Activated effector memory CD4-positive, alpha-beta T cell treated with anti-CD3 and anti-CD28 coated beads, Interleukin-2, amount 50 U/mL, for 16 hours (primary cell): ENCODE measurements at regions not wholly inside any gene's neighbourhood (a gene's known extent, or its start where the extent isn't known, plus 50 kb on each side); places are given as distances from the start of the nearest gene placed in this dataset.
"Not testable (repeated sequence)": the region's sequence is repeated elsewhere in the genome, so short reads cannot be mapped to it uniquely, and the experiment has no call there.

Experiments used
- DNase-seq: peaks from one replicate; pipeline ENCODE4 v3.0.0-alpha.2; 2020

- no peak for DNase-seq
Observed at GRCh38 chr15:38614621-38615020, 50.0 kb upstream of the RASGRP1 start.

- DNase-seq = no peak
Observed at GRCh38 chr15:38617831-38618230, 53.2 kb upstream of the RASGRP1 start.

- no peak for DNase-seq
Observed at GRCh38 chr15:38618242-38618955, 53.8 kb upstream of the RASGRP1 start.

GRCh38 chr15:38620098-38620497 is 55.5 kb upstream of the RASGRP1 start:
- no peak for DNase-seq

- no peak for DNase-seq
Observed at GRCh38 chr15:38620851-38621594, 56.4 kb upstream of the RASGRP1 start.

- DNase-seq = no peak
Observed at GRCh38 chr15:38622304-38622703, 57.7 kb upstream of the RASGRP1 start.

GRCh38 chr15:38622908-38623307 is 58.3 kb upstream of the RASGRP1 start:
- no peak for DNase-seq

GRCh38 chr15:38623744-38624143 is 59.1 kb upstream of the RASGRP1 start:
- DNase-seq = no peak

- DNase-seq = no peak
Observed at GRCh38 chr15:38624244-38625205, 59.9 kb upstream of the RASGRP1 start.

GRCh38 chr15:38625886-38626285 is 61.3 kb upstream of the RASGRP1 start:
- DNase-seq = no peak

- no peak for DNase-seq
Observed at GRCh38 chr15:38626443-38627050, 61.9 kb upstream of the RASGRP1 start.

- no peak for DNase-seq
Observed at GRCh38 chr15:38627689-38628277, 63.2 kb upstream of the RASGRP1 start.

GRCh38 chr15:38631119-38632075 is 66.8 kb upstream of the RASGRP1 start:
- no peak for DNase-seq

- DNase-seq = no peak
Observed at GRCh38 chr15:38635170-38635569, 70.6 kb upstream of the RASGRP1 start.

- no peak for DNase-seq
Observed at GRCh38 chr15:38636597-38636996, 72.0 kb upstream of the RASGRP1 start.

- no peak for DNase-seq
Observed at GRCh38 chr15:38638126-38638525, 73.5 kb upstream of the RASGRP1 start.

- no peak for DNase-seq
Observed at GRCh38 chr15:38638811-38639210, 74.2 kb upstream of the RASGRP1 start.

- no peak for DNase-seq
Observed at GRCh38 chr15:38642689-38643270, 78.2 kb upstream of the RASGRP1 start.

- DNase-seq = not testable (repeated sequence)
Observed at GRCh38 chr15:38644353-38644752, 79.7 kb upstream of the RASGRP1 start.

- DNase-seq = no peak
Observed at GRCh38 chr15:38646716-38647115, 82.1 kb upstream of the RASGRP1 start.

- DNase-seq = no peak
Observed at GRCh38 chr15:38647683-38648082, 83.1 kb upstream of the RASGRP1 start.
